OCI-LY7 (cell line): ENCODE measurements at regions not wholly inside any gene's neighbourhood (a gene's known extent, or its start where the extent isn't known, plus 50 kb on each side); places are given as distances from the start of the nearest gene placed in this dataset.

ENCODE experiments used
- BruUV-seq: library from RNA; stranded (reverse); fragments of 400-500 nt; replicated peaks from 2 replicates; lab custom pipeline; 2021; lab: Mats Ljungman, UMichigan
- CTCF ChIA-PET: fragments of 300-600 bp; sonication (Branson Sonifier 250); formaldehyde crosslinking; loops from one replicate; lab custom pipeline; 2022; ENCODE audit warnings: antibody characterized with exemption; ENCODE audit not compliant: unreplicated experiment; lab: Charles Lee
- POLR2A ChIA-PET: fragments of 300-600 bp; sonication (Branson Sonifier 250); formaldehyde crosslinking; loops from one replicate; lab custom pipeline; 2022; ENCODE audit warnings: antibody characterized with exemption; lab: Charles Lee
- DNase-seq: peaks from one replicate; pipeline ENCODE4 v3.0.0-alpha.2; 2015; ENCODE audit warnings: low spot score
- H2AFZ ChIP-seq: fragments of 200-600 bp; sonication (generic), shearing (Covaris generic); 2 replicates; pipeline ENCODE4 v1.6.1; 2014; ENCODE audit warnings: mild to moderate bottlenecking, antibody characterized with exemption, low read length, moderate library complexity
- H3K27ac ChIP-seq: fragments of 200-600 bp; sonication (generic); 2 replicates; pipeline ENCODE4 v1.5.1; 2014; ENCODE audit warnings: mixed run types, low read depth, mild to moderate bottlenecking, moderate library complexity, low read length, inconsistent platforms; ENCODE audit not compliant: poor library complexity, severe bottlenecking
- H3K36me3 ChIP-seq: fragments of 200-600 bp; sonication (generic); 2 replicates; pipeline ENCODE4 v1.6.1; 2014; ENCODE audit warnings: mild to moderate bottlenecking, antibody characterized with exemption, low read length, moderate library complexity, mixed read lengths; ENCODE audit not compliant: insufficient read depth
- H3K4me1 ChIP-seq: fragments of 200-600 bp; sonication (generic); 2 replicates; pipeline ENCODE4 v1.5.1; 2014; ENCODE audit warnings: mild to moderate bottlenecking, low read length; ENCODE audit not compliant: insufficient read depth, poor library complexity, severe bottlenecking
- H3K4me2 ChIP-seq: fragments of 200-600 bp; sonication (generic); 2 replicates; pipeline ENCODE4 v1.6.1; 2014; ENCODE audit warnings: mild to moderate bottlenecking, low read length
- H3K4me3 ChIP-seq: fragments of 200-600 bp; sonication (generic); 2 replicates; pipeline ENCODE4 v1.5.1; 2014; ENCODE audit warnings: mild to moderate bottlenecking, low read depth, low read length; ENCODE audit not compliant: poor library complexity, severe bottlenecking
- H3K79me2 ChIP-seq: fragments of 200-600 bp; sonication (generic); 2 replicates; pipeline ENCODE4 v1.6.1; 2016; ENCODE audit warnings: low read depth, mild to moderate bottlenecking, low read length, moderate library complexity, mixed read lengths; ENCODE audit not compliant: insufficient read depth
- H3K9me2 ChIP-seq: fragments of 200-600 bp; sonication (generic); 2 replicates; pipeline ENCODE4 v1.6.1; 2016; ENCODE audit warnings: mild to moderate bottlenecking, low read length, mixed read lengths; ENCODE audit not compliant: insufficient read depth
- H3K9me3 ChIP-seq: fragments of 200-600 bp; sonication (generic); 2 replicates; pipeline ENCODE4 v1.6.1; 2014; ENCODE audit warnings: mild to moderate bottlenecking, mixed run types, low read length, mixed read lengths
- H4K20me1 ChIP-seq: fragments of 200-600 bp; sonication (generic); 2 replicates; pipeline ENCODE4 v1.6.1; 2014; ENCODE audit warnings: mild to moderate bottlenecking, antibody characterized with exemption, low read length, moderate library complexity, mixed read lengths; ENCODE audit not compliant: insufficient read depth
- CTCF ChIP-seq: fragments of 200-600 bp; sonication (generic); conservative IDR thresholded peaks from 2 replicates; pipeline ENCODE4 v1.5.1; 2014; ENCODE audit warnings: mild to moderate bottlenecking, antibody characterized with exemption, low read length, moderate library complexity, mixed read lengths
- EZH2phosphoT487 ChIP-seq: fragments of 200-600 bp; sonication (generic); IDR thresholded peaks from 2 replicates; pipeline ENCODE4 v1.6.1; 2018; ENCODE audit warnings: low read depth, borderline replicate concordance, mild to moderate bottlenecking, mixed run types, antibody characterized with exemption, low read length, moderate library complexity, mixed read lengths
- intact Hi-C: fragments of 100-400 bp; cut with micrococcal nuclease; formaldehyde crosslinking; loops from one replicate; pipeline ENCODE4 v1.10.0; 2022; ENCODE audit not compliant: unreplicated experiment

- ChIA-PET POLR2A (no interaction called here), CTCF (no interaction called here)
- peaks cover 22% of the 10 kb centered on the region for H3K36me3 ChIP-seq
- intact Hi-C loops = no loop called here
- peaks cover 13% of the 10 kb centered on the region for H3K4me1 ChIP-seq
- H3K9me2 ChIP-seq = no peaks in the 10 kb centered on the region
- H3K79me2 ChIP-seq = peaks cover 2% of the 10 kb centered on the region; the same call in 1 of the 2 replicates
- H3K9me3 ChIP-seq = no peaks in the 10 kb centered on the region
- no TSS peak for BruUV-seq
- TF ChIP-seq CTCF (no peak), EZH2phosphoT487 (no peak)
- H3K27ac ChIP-seq = no peak overlapping the region
- DNase-seq = no peak
- no peak overlapping the region for H3K4me3 ChIP-seq
- no peak overlapping the region for H3K4me2 ChIP-seq
- H4K20me1 ChIP-seq = no peaks in the 10 kb centered on the region
- no peak overlapping the region for H2AFZ ChIP-seq
These were observed 394.7 kb upstream of the CBLB start for GRCh38 chr3:106263546-106263945.

GRCh38 chr3:106265704-106266103, 396.9 kb upstream of the CBLB start:
- no peak overlapping the region for H2AFZ ChIP-seq
- intact Hi-C loops = no loop called here
- ChIA-PET CTCF (no interaction called here), POLR2A (interaction anchor here (0.9 to 1.3 kb wide), 2 partner anchors 9 to 28 kb away, joined by 5 to 7 read pairs; no protein-coding TSS in a partner anchor)
- TF ChIP-seq CTCF (no peak), EZH2phosphoT487 (no peak)
- H3K27ac ChIP-seq = no peak overlapping the region
- peaks cover 7% of the 10 kb centered on the region for H3K36me3 ChIP-seq
- H3K4me1 ChIP-seq = peaks cover 25% of the 10 kb centered on the region
- no TSS peak for BruUV-seq
- no peaks in the 10 kb centered on the region for H3K9me2 ChIP-seq
- no peaks in the 10 kb centered on the region for H4K20me1 ChIP-seq
- H3K9me3 ChIP-seq = no peaks in the 10 kb centered on the region
- H3K4me3 ChIP-seq = no peak overlapping the region
- DNase-seq = no peak
- no peak overlapping the region for H3K4me2 ChIP-seq
- H3K79me2 ChIP-seq = no peaks in the 10 kb centered on the region

- no peaks in the 10 kb centered on the region for H3K36me3 ChIP-seq
- peak overlapping the region; percentile 35 for H3K4me3 ChIP-seq
- CTCF ChIA-PET = no interaction called here
- H3K79me2 ChIP-seq = no peaks in the 10 kb centered on the region
- H2AFZ ChIP-seq = peak overlapping the region; percentile 41; the same call in 1 of the 2 replicates
- intact Hi-C loops = no loop called here
- H3K4me1 ChIP-seq = peaks cover 25% of the 10 kb centered on the region
- TF ChIP-seq EZH2phosphoT487 = no peak
- 0 out of 2 replicates have a peak, but pooled peaks have one; percentile 8 for TF ChIP-seq CTCF
- no peaks in the 10 kb centered on the region for H3K9me3 ChIP-seq
- peak; percentile 40 for DNase-seq
- peak overlapping the region; percentile 24 for H3K27ac ChIP-seq
- H4K20me1 ChIP-seq = no peaks in the 10 kb centered on the region
- peak overlapping the region; percentile 64 for H3K4me2 ChIP-seq
- no peaks in the 10 kb centered on the region for H3K9me2 ChIP-seq
- POLR2A ChIA-PET = interaction anchor here (1.0 kb wide), 1 partner anchor 11 kb away, joined by 6 read pairs; no protein-coding TSS in a partner anchor
- BruUV-seq = no TSS peak
These were observed 399.9 kb upstream of the CBLB start for GRCh38 chr3:106268696-106269095.
